NCI-H748 (cell line): ENCODE measurements at regions not wholly inside any gene's neighbourhood (a gene's known extent, or its start where the extent isn't known, plus 50 kb on each side); places are given as distances from the start of the nearest gene placed in this dataset.
"Not testable (repeated sequence)": the region's sequence is repeated elsewhere in the genome, so short reads cannot be mapped to it uniquely, and the experiment has no call there.

Source experiments
- DNase-seq: peaks from one replicate; lab custom pipeline; 2025; ENCODE audit not compliant: unreplicated experiment; lab: John Stamatoyannopoulos, UW

- no peak for DNase-seq
Observed at GRCh38 chr7:54888734-54889082, 129.7 kb upstream of the SEC61G start.

GRCh38 chr7:54897891-54898290 is 120.9 kb upstream of the EGFR start:
- DNase-seq: no peak

- no peak for DNase-seq
Observed at GRCh38 chr7:54898659-54899340, 120.0 kb upstream of the EGFR start.

- no peak for DNase-seq
Observed at GRCh38 chr7:54901840-54902239, 117.0 kb upstream of the EGFR start.

- no peak for DNase-seq
Observed at GRCh38 chr7:54904130-54904529, 114.7 kb upstream of the EGFR start.

GRCh38 chr7:54904986-54905385 is 113.8 kb upstream of the EGFR start:
- DNase-seq: no peak

- no peak for DNase-seq
Observed at GRCh38 chr7:54906963-54907362, 111.9 kb upstream of the EGFR start.

- DNase-seq: no peak
Observed at GRCh38 chr7:54907981-54908380, 110.8 kb upstream of the EGFR start.

- DNase-seq: no peak
Observed at GRCh38 chr7:54908760-54909438, 109.9 kb upstream of the EGFR start.

GRCh38 chr7:54915870-54916598 is 102.8 kb upstream of the EGFR start:
- no peak for DNase-seq

- no peak for DNase-seq
Observed at GRCh38 chr7:54917613-54918391, 101.0 kb upstream of the EGFR start.

GRCh38 chr7:54921116-54921515 is 97.7 kb upstream of the EGFR start:
- no peak for DNase-seq

GRCh38 chr7:54931532-54931931 is 87.3 kb upstream of the EGFR start:
- no peak for DNase-seq

GRCh38 chr7:54932818-54933543 is 85.8 kb upstream of the EGFR start:
- DNase-seq: peak; percentile 93

GRCh38 chr7:54933643-54934042 is 85.2 kb upstream of the EGFR start:
- no peak for DNase-seq

- DNase-seq: no peak
Observed at GRCh38 chr7:54940748-54941147, 78.1 kb upstream of the EGFR start.

GRCh38 chr7:54944179-54944578 is 74.6 kb upstream of the EGFR start:
- DNase-seq: no peak

- no peak for DNase-seq
Observed at GRCh38 chr7:54946271-54946670, 72.5 kb upstream of the EGFR start.

GRCh38 chr7:54946764-54947163 is 72.1 kb upstream of the EGFR start:
- DNase-seq: no peak

- no peak for DNase-seq
Observed at GRCh38 chr7:54947266-54947665, 71.6 kb upstream of the EGFR start.

- not testable (repeated sequence) for DNase-seq
Observed at GRCh38 chr7:54949514-54949913, 69.3 kb upstream of the EGFR start.
